ENCODE measurements at regions not wholly inside any gene's neighbourhood (a gene's known extent, or its start where the extent isn't known, plus 50 kb on each side); places are given as distances from the start of the nearest gene placed in this dataset.

DNA sequence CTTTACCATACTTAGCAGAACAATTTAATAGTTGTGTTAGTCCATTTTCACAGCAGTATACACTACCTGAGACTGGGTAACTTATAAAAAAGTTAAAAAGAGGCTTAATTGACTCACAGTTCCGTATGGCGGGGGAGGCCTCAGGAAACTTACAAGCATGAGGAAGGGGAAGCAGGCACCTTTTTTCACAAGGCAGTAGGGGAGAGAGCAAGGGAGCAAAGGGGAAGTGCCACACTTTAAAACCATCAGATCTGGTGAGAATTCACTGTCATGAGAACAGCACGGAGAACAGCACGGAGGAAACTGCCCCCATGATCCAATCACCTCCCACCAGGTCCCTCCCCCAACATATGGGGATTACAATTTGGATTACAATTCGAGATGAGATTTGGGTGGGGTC lies 269.9 kb downstream of the MTRR start:
- no peak for DNase-seq (ENCODE audit: low read depth)

DNA sequence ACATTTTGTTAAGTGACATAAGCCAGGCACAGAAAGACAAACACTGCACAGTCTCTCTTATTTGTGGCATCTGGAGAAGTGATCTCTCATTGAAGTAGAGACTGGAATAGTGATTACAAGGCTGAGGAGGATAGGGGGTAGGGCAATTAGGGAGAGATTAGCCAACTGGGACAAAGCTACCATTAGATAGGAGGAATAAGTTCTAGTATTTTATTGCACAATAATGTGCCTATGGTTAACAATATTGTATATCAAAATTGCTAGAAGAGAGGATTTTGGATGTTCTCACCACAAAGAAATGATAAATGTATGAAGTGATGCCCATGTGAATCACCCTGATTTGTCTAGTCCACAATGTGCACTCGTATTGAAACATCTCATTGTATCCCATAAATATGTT lies 281.8 kb downstream of the MTRR start:
- no peak for DNase-seq (ENCODE audit: low read depth)

DNA sequence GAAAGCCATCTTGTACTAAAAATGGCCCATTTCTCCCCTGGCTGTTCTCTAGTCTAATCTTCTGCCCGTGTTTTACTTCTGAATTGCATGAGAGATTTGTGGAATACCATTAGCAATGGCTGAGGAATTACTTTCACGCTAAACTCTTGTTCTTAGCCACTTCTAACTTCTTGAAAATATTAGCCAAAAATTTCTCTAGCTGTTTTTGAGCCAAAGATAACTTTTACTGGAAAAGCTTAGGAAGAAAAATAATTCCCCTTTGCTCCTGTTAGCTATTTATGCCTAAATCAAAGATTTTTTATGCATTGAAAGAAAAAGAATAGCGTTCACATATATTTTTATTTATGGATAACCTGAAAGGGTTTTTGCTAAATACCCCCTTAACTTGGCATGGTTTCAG lies 287.8 kb downstream of the MTRR start:
- DNase-seq (ENCODE audit: low read depth): no peak

DNA sequence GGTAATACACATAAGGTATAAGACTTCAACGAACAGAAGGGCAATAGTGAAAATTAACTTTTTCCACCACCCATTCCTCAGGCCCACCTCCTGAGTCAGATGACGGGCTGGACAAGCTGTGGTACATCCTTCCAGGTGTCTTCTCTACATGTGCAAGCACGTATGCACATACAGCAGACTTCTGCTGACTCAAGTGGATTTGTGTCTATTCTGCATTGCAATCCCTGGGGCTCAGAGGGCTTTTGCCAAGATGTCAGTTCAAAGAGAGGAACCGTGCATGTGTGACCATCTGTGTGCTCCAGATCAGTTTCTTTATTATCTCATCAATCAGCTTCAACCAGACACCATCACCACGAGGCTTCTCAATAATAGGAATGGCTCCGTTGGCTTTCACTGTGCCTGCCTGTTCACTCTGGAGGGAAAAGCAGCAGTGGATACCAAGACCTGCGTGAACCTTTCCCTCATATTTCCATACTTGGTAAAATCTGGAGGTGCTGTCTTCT lies 288.4 kb downstream of the MTRR start:
- no peak for DNase-seq (ENCODE audit: low read depth)

DNA sequence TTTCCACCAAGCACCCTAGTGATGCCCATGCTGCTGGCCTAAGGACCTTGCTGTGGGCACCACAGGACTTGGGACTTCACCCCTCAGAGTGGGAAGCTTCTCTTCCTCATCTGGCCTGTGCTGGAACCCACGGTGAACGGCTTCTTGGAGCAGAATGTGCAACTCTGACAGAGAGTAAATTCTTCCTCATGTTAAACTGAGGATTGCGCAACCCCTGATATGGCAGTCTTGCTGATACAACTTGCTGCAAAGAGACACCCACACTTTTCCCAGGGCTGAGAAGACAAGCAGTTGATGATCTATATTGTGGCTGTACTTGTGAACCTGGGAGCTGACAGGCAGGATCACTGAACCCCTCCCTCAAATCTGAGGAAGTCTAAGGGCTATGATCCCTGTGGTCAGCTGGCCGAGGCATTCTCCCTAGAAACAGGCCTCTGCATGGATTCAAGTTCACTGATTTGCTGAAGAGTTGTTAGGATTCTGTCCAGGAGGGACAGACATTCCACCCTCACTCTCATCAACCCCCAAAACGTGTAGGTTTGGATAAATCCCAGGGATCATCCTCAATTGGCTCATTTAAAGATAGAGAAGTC lies 307.2 kb downstream of the MTRR start:
- DNase-seq (ENCODE audit: low read depth): no peak

DNA sequence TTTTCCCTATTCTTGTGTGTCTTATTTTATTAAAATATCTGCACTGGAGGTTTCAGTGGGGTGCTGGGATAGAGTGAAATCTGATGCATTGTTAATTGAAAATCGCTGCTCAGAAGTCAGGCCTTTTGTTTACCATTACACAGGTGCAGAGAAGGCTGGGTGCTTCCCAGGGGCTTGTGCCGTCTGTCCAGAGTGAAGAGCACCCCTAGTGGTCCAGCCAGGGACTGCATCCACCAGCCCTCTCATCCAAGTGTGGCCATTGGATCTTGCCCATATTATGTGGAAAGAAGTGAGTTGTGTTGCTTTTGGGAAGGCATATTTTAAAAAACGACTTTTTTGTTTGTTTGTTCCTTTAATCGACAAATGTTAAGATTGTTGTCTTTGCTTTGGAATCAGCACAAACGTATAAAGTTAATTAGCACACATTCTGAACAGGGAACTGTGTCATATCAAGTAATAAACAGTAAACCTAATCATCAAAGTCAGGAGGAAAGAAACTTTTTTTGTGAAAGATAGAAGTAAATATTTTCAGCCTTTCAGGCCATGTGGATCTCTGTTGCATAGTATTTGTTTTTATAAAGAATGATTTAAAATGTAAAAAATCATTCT lies 315.6 kb downstream of the MTRR start:
- no peak for DNase-seq (ENCODE audit: low read depth)

DNA sequence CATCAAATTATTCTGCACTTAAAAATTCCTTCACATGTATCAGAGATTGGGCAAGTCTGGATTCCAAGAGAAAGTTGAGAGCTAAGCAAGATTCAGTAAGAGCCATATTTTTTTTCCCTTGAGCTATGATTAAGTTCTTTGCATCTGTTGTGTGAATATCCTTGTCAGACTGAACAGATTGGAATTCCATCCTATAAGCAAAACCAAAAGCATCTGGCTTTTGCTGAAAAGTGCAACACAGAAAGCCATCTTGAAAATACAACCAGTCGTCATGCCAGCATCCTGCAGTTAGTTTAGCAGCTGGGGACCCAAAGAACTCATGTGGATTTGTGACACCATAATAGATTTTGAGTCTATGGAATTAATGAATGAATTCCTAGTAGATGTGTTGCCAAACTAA lies 316.9 kb downstream of the MTRR start:
- DNase-seq (ENCODE audit: low read depth): no peak

DNA sequence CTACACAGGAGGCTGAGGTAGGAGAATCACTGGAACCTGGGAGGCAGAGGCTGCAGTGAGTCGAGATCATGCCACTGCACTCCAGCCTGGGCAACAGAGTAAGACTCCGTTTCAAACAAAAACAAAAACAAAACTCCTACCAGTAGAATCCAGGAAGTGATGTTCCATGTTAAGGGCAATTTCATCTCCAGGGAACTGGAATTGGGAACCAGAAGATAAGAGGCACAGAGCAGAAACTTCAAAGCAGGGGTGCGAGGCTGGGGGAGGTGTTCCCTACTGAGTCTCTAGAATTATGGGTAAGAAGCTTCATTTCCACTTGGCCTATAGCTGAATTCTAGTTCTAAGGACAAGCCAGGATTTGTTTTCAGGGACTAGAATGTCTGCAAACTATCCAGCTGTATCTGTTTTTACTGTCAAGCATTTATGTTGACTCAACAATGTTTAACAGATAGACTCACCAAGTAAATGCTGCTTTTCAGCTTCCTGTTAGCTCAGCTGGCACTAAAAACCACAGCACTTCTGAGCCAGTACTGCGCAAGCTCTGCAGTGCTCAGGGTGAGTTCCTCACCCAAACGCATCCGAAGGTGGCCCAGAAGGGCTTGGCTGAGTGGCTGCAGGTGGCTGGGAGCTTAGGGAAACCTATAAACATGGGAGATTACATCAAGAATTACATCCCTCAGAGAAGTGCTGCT lies 320.1 kb downstream of the MTRR start:
- no peak for DNase-seq (ENCODE audit: low read depth)

DNA sequence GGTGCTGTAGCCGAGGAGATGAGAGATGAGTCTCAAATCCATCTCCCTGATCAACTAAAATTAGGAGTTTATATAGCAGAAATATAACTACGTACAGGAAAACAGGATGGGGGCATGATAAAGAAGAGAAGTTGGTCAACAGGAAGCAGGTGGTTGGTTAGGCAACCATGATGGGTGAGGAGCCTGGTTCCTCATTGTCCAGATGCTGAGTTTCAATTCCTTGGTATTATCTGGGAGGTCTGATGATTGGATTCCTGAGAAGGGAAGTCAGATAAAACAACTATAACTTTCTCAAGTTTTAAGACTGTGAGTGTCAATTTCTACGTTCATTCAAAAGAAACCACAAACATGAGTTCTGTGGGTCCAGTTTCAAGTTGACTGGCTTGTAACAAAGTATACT lies 323.9 kb downstream of the MTRR start:
- no peak for DNase-seq (ENCODE audit: low read depth)

DNA sequence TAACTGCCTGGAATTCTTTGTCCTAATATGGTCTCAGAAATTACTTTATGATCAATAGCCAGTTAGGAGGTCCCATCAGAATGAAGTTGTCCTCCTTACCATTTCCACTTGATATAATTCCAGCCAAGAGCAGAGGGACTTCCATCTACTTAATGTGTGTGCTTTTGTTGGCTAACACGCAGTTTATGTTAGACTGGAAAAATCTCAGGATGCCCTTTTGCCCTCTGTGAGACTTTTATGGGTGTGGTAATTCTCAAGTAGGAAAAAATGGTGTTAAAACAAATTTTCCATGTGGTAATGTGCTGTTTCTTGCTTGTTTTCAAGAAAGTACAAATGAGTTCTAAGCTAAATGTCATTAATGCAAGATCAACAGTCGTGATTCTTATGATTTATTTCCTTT lies 327.1 kb downstream of the MTRR start:
- no peak for DNase-seq (ENCODE audit: low read depth)

DNA sequence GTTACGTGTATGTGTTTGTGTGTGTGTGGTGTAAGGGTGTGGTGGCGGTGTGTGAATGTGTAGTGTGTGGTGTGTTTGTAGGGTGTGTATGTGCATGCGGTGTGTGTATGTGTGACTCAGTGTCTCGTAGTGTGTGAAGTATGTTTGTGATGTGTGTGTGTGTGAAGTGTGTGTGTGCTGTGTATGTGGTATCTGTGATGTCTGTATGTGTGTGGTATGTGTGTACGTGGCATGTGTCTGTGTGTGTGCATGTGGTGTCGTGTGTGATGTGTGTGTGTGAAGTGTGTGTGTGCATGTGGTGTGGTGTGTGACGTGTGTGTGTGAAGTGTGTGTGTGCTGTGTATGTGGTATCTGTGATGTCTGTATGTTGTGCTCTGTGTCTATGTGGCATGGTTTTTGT lies 339.4 kb downstream of the MTRR start:
- DNase-seq (ENCODE audit: low read depth): no peak

DNA sequence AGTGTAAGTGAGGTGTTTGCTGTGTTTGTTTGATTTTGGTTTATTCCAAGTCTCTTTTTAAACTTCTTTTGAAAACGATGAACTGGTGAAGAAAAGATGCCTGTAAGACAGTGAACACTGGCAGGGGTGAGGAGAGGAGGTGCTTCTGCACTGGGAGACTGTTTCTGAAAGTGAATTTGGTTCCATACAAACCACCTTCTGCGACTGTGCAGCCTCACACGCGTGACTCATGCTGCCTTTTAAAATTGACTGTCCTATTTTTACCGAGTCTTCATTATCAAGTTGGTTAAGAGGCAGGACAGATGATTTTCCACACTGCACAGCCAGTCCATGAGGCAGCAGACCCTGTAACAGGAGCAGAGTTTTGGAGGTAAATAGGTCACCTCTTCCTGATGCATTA lies 340.6 kb downstream of the MTRR start:
- no peak for DNase-seq (ENCODE audit: low read depth)

DNA sequence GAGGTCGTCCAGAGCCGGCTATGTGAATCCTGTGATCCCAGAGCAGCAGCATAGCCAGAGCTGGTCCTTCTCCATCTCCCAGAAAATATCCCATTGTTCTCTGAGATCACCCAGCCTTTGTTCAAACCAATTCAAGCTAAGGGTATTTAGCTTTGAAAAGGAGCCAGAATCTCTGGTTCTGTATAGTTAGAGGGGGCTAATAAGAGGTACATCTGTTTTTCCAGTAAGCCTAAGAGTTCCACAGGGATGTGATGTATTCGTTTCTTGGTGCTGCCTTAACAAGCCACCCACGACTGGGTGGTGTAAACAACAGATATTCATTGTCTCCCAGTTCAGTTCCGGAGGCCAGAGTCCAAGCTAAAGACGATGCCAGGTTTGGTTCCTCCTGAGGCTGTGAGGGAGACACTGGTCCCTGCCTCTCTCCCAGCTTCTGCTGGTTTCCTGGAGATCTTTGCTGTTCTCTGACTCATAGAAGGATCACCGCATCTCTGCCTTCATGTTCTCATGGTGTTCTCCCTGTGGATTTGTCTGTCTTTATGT lies 344.8 kb downstream of the MTRR start:
- DNase-seq (ENCODE audit: low read depth): no peak

DNA sequence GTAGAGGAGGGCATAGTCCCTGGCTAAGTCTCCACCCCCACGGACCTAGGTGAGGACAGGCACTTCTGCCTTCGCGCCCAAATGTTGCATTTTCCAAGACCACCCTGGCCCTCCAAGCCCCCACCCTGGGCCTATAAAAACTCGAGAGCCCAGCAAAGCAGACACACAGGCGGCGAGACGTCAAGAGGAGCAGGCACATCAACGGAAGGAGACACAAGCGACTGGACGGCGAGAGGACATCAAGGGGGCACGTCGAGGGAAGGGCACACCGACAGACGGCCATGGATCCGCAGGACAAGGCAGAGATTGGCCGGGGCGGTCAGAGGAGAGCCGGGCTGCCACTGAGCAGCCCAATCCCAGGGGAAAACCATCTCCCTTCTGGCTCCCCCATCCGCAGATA lies 348.0 kb downstream of the MTRR start:
- DNase-seq (ENCODE audit: low read depth): no peak

DNA sequence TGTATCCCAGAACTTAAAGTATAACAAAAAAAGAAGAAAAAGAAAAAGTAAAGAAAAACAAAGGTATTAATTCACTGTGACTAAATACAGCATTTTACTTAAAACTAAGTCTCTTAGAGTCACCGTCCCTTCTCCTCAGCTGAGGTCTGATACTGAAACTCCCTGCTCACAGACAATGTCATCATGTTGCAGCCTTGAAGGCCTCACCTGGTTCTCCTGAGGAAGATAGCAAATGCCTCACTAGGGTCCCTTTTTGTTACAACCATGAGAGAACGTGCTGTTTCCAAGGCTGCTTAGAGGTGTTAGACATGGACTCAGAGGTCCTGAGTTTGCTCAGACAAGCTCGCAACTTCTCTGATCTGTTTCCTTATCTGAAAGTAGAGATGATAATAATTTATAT lies 357.2 kb downstream of the MTRR start:
- no peak for DNase-seq (ENCODE audit: low read depth)

DNA sequence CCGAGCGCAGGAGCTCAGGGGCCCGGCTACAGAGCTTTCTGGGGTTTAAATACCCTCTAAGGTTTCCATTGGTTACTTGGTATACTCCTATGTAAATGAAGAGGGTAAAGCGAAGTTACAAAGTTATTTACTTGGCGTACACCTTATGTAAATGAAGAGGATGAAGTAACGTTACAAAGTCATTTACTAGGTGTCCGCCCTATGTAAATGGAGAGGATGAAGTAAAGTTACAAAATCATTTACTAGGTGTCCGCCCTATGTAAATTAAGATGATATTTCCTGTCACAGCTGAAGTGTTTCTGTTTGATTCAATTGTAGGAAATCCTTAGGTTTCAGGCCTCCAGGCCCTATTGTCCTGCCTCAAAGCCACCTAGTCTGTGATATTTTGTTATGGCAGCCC lies 358.2 kb downstream of the MTRR start:
- no peak for DNase-seq (ENCODE audit: low read depth)

DNA sequence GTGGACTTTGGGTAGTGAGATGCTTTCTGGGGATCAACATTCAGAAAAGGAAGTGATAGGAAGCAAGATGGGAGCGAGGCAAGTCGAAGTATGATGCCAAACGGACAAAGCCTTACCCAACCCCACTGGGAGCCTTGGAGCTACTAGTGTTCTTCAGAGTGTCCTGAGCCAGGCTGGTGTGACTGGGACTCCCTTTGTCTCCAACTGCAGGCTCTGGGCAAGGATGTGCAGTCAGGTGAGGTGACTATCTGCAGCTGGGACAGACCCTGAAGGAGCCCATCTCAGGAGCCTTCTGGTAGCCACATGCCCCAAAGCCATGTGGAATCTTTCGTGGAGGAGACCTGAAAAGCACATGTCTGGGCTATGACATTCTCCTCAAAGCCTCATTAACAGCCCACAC lies 360.6 kb downstream of the MTRR start:
- DNase-seq (ENCODE audit: low read depth): no peak

DNA sequence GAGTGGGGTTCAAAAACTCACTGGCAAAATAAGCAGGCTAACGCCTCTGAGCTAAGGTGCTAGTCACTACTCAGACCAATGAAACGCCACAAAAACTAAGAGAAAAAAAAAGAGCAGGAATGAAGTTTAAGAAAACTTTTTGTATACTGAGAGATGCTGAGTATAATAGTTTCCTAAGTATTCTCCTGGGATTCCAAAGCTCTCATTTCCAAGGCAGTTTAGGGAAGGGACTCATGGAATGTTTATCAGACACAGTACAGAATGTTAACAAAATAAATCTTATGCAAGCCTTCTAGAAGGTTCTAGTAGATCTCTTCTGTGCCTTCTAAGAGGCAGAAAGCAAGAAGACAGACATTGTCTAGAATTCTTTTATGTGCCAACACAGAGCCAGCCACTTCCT lies 361.9 kb downstream of the MTRR start:
- DNase-seq (ENCODE audit: low read depth): no peak

DNA sequence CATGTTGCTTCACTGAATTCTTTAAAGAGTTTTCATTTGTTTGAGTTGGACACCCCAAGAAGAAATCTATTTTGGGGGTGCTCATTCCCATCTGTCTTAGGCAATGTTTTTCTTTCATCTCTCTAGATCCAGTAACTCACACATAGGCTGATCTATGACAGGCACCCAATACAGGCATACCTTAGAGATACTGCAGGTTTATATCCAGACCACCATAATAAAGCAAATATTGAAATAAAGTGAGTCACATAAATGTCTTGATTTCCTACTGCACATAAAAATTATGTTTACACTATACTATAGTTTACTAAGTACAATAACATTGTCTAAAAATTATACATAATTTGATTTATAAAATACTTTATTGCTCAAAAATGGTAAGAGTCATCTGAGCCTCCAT lies 364.5 kb downstream of the MTRR start:
- no peak for DNase-seq (ENCODE audit: low read depth)

DNA sequence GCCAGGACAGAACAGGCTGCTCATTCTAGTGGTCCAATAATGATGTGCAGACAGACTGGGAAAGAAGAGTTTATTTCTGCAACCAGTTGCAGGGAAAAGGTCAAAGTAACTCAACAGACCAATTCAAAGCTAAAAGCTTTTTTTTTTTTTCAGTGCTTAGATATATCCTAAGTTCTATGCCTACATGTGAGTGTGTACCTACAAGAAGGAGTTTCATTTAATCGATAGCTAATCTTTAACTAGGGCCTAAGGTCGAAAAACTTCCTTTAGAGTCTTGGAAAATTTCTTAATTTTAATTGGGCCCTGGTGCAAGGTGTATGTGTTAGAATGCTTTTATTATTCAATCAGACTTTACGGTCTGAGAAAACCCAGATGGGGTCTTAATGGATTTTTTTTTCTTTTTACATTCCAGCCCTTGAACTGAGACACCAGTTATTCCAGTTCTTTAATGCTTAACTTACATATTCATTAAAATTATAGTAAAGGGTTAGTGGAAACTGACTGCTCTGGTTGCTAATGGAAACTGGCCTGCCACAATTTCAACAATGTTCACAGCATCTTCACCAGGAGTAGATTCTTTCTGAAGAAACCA lies 365.3 kb downstream of the MTRR start:
- no peak for DNase-seq (ENCODE audit: low read depth)

DNA sequence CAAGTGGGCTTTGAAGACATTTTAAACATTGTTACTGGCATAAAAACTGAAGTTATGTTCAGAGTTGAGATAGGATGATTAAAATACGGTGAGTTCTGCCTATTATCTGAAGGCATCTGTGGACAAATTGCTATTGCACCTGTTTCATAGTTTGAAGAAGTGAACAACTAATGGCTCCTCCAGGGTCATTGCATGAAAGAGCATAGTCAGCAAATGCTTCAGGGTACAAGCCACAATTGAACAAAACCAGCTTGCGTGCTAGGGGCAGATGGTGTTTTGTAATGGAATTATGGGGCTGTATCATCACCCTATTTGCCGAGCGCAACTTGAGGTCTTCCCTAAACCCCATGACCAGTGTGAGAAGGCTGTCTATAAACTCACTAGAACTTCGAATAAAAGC lies 369.1 kb downstream of the MTRR start:
- DNase-seq (ENCODE audit: low read depth): no peak

DNA sequence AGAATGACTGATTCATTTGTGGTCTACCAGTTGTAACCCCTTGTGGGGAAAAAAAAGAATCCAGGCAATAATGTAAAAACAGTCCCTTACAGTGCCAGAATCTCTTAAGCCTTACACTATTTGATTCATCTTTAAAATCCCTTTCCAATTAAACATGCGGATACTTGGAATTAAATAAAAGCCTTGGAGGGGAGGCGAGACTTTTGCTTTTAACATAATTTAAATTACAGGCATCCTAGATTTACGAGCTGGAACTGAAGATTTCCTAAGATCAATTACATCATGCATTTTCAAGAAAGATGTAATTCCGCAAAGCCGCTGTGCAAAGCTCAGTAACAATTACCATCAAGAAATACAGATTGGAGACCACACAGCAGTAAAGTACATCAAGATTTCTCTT lies 370.2 kb downstream of the MTRR start:
- DNase-seq (ENCODE audit: low read depth): no peak

DNA sequence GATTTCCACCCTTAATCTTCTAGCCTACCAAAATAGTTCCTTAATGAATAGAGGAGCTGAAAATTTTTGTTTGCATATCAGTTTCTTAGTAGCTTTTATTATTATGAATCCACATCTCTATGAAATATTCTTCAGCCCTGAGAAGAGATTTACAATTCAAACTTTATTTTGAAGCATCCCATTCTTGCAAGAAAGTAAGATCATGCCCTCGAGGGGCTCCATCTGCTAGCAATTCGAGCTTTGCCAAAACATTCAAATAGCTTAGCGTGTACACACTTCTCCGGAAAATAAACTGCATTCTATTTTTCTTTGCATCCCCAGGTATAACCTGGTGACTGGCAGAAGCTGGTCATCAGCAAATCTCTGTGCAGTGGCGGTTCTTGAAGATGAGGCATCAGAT lies 370.7 kb downstream of the MTRR start:
- DNase-seq (ENCODE audit: low read depth): no peak
